IMR-90 (cell line): ENCODE measurements at regions not wholly inside any gene's neighbourhood (a gene's known extent, or its start where the extent isn't known, plus 50 kb on each side); places are given as distances from the start of the nearest gene placed in this dataset.

Experiments
- ATAC-seq: fragments of 200-7000 bp; cut with Tn5 transposase; 2 replicates; pipeline ENCODE4 v1.9.1; 2020; ENCODE audit warnings: low read depth, mild to moderate bottlenecking, moderate library complexity
- BruUV-seq: library from RNA; stranded (reverse); fragments of 400-500 nt; replicated peaks from 2 replicates; lab custom pipeline; 2021; lab: Mats Ljungman, UMichigan
- CTCF ChIA-PET: fragments of 300-600 bp; formaldehyde crosslinking; extraction: SDS; loops from one replicate; lab custom pipeline; 2021; ENCODE audit warnings: antibody characterized with exemption; lab: Yijun Ruan, JAX
- POLR2A ChIA-PET: fragments of 300-600 bp; sonication (Branson Sonifier 250); formaldehyde crosslinking; loops from one replicate; lab custom pipeline; 2022; ENCODE audit warnings: antibody characterized with exemption; ENCODE audit not compliant: unreplicated experiment; lab: Charles Lee
- DNase-seq: peaks from one replicate; pipeline ENCODE4 v3.0.0; 2013
- H2AFZ ChIP-seq: replicated peaks from 2 replicates; pipeline ENCODE3; 2013; ENCODE audit warnings: low read length, mild to moderate bottlenecking; ENCODE audit not compliant: poor library complexity
- H2AK5ac ChIP-seq: 2 replicates; pipeline ENCODE4 v1.6.1; 2013; ENCODE audit warnings: low read depth, low read length, inconsistent platforms
- H2AK9ac ChIP-seq: replicated peaks from 2 replicates; pipeline ENCODE3; 2013; ENCODE audit warnings: mild to moderate bottlenecking, low read depth, low read length, moderate library complexity; ENCODE audit not compliant: poor library complexity
- H2BK120ac ChIP-seq: 2 replicates; pipeline ENCODE4 v1.6.1; 2013; ENCODE audit warnings: low read depth, low read length, inconsistent platforms
- H2BK15ac ChIP-seq: 3 replicates; pipeline ENCODE4 v1.6.1; 2013; ENCODE audit warnings: low read depth, low read length, inconsistent platforms
- H2BK20ac ChIP-seq: 2 replicates; pipeline ENCODE4 v1.6.1; 2013; ENCODE audit warnings: low read depth, mild to moderate bottlenecking, inconsistent platforms, low read length, moderate library complexity
- H2BK5ac ChIP-seq: 2 replicates; pipeline ENCODE4 v1.6.1; 2013; ENCODE audit warnings: mild to moderate bottlenecking, low read depth, low read length, inconsistent platforms; ENCODE audit not compliant: poor library complexity, severe bottlenecking
- H3K14ac ChIP-seq: replicated peaks from 2 replicates; pipeline ENCODE4 v1.6.1; 2013; ENCODE audit warnings: low read depth, low read length, inconsistent platforms
- H3K18ac ChIP-seq: 2 replicates; pipeline ENCODE4 v1.6.1; 2013; ENCODE audit warnings: low read depth, low read length, control low read depth
- H3K23ac ChIP-seq: 2 replicates; pipeline ENCODE4 v1.6.1; 2013; ENCODE audit warnings: low read depth, low read length, inconsistent platforms
- H3K27ac ChIP-seq: 2 replicates; pipeline ENCODE4 v1.5.1; 2013; ENCODE audit warnings: mild to moderate bottlenecking, control low read depth, low read length; ENCODE audit not compliant: insufficient read depth
- H3K27me3 ChIP-seq: 2 replicates; pipeline ENCODE4 v1.6.1; 2013; ENCODE audit warnings: low read length; ENCODE audit not compliant: control insufficient read depth, insufficient read depth
- H3K36me3 ChIP-seq: 2 replicates; pipeline ENCODE4 v1.6.1; 2013; ENCODE audit warnings: low read length, mixed read lengths; ENCODE audit not compliant: control insufficient read depth, insufficient read depth
- H3K4ac ChIP-seq: 2 replicates; pipeline ENCODE4 v1.6.1; 2013; ENCODE audit warnings: low read depth, low read length, inconsistent platforms
- H3K4me1 ChIP-seq: 2 replicates; pipeline ENCODE4 v1.6.1; 2013; ENCODE audit warnings: low read length, mixed read lengths; ENCODE audit not compliant: control insufficient read depth, insufficient read depth
- H3K4me2 ChIP-seq: 2 replicates; pipeline ENCODE4 v1.6.1; 2013; ENCODE audit warnings: low read depth, mild to moderate bottlenecking, control low read depth, low read length, moderate library complexity
- H3K4me3 ChIP-seq: 2 replicates; pipeline ENCODE4 v1.5.1; 2013; ENCODE audit warnings: low read depth, mild to moderate bottlenecking, control low read depth, low read length, moderate library complexity; ENCODE audit not compliant: insufficient read depth
- H3K56ac ChIP-seq: 2 replicates; pipeline ENCODE4 v1.6.1; 2013; ENCODE audit warnings: low read length, inconsistent platforms; ENCODE audit not compliant: insufficient read depth; ENCODE audit errors: extremely low read depth
- H3K79me1 ChIP-seq, 2 experiments: 2 replicates each; pipeline ENCODE4 v1.6.1; 2013; ENCODE audit warnings: low read length in 2 of 2, inconsistent platforms in 1 of 2, low read depth in 1 of 2
- H3K9ac ChIP-seq: 2 replicates; pipeline ENCODE4 v1.6.1; 2013; ENCODE audit warnings: low read depth, low read length, control low read depth
- H3K9me1 ChIP-seq: 2 replicates; pipeline ENCODE4 v1.6.1; 2013; ENCODE audit warnings: low read length, inconsistent platforms; ENCODE audit not compliant: insufficient read depth
- H3K9me3 ChIP-seq: 2 replicates; pipeline ENCODE4 v1.6.1; 2013; ENCODE audit warnings: low read length; ENCODE audit not compliant: control insufficient read depth, insufficient read depth
- H4K20me1 ChIP-seq: 2 replicates; pipeline ENCODE4 v1.6.1; 2013; ENCODE audit warnings: low read length, inconsistent platforms; ENCODE audit not compliant: insufficient read depth
- H4K5ac ChIP-seq: 2 replicates; pipeline ENCODE4 v1.6.1; 2013; ENCODE audit warnings: mild to moderate bottlenecking, low read depth, low read length, control low read depth
- H4K8ac ChIP-seq, 2 experiments: 2 replicates each; pipeline ENCODE4 v1.6.1; 2013; ENCODE audit warnings: low read depth in 2 of 2, low read length in 2 of 2, control low read depth in 1 of 2, inconsistent platforms in 1 of 2
- H4K91ac ChIP-seq: 2 replicates; pipeline ENCODE4 v1.6.1; 2013; ENCODE audit warnings: low read depth, low read length, inconsistent platforms; ENCODE audit not compliant: insufficient read depth
- MXI1 ChIP-seq: IDR thresholded peaks from 2 replicates; pipeline ENCODE4 v1.6.1; 2012; ENCODE audit warnings: low read depth, mild to moderate bottlenecking, low read length, moderate library complexity, borderline replicate concordance
- RCOR1 ChIP-seq: IDR thresholded peaks from 2 replicates; pipeline ENCODE4 v1.6.1; 2012; ENCODE audit warnings: mild to moderate bottlenecking, low read length, improper control_type of control experiment; ENCODE audit not compliant: insufficient replicate concordance
- RFX5 ChIP-seq: IDR thresholded peaks from 2 replicates; pipeline ENCODE4 v1.8.0; 2012; ENCODE audit warnings: low read depth, mild to moderate bottlenecking, low read length, moderate library complexity
- whole genome bisulfite sequencing, 2 experiments: methylation state at CpG; one replicate each; pipeline versions ENCODE4 v1.1.5 to v1.1.7; 2013; ENCODE audit warnings: missing lambda C conversion rate in 2 of 2; ENCODE audit not compliant: insufficient read length in 1 of 2; ENCODE audit errors: extremely low coverage in 2 of 2; 5-methylcytosine and 5-hydroxymethylcytosine counted together
- dilution Hi-C: fragments of 300-500 bp; cut with HindIII; formaldehyde crosslinking; loops from one replicate; pipeline ENCODE4 v1.14.3; 2018; ENCODE audit warnings: low sequenced_read_pairs; ENCODE audit not compliant: unreplicated experiment
- in situ Hi-C: fragments of 300-500 bp; cut with MboI; formaldehyde crosslinking; loops from 3 replicates; pipeline ENCODE4 v1.14.3; 2019; ENCODE audit warnings: low sequenced_read_pairs, inconsistent platforms, mixed read lengths
- intact Hi-C: fragments of 100-400 bp; cut with micrococcal nuclease; formaldehyde crosslinking; loops from 2 replicates; pipeline ENCODE4 v1.10.0; 2022

DNA sequence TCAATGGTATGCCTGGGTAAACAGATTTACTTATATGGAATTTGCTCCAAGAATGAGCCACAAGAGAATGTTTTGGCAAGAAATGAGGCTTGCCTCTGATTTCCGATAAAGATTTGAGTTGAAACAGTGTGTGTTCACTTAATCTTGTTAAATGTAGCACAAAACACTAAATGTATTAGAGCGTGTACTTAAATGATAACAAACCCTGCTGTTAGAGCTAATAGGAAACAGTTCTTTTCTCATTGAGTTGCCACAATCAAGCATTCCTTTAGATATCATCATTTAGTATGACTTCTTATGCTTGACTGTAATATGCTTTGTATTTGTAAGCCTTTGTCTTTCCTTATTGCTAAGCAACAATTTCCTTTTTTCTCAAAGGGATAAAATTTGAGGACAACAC lies 353.6 kb upstream of the ZNF717 start:
- CTCF ChIA-PET = no interaction called here
- Histone ChIP-seq H4K5ac (no peak overlapping the region), H2BK120ac (no peak overlapping the region), H3K4me1 (no peaks in the 10 kb centered on the region), H3K9me1 (no peaks in the 10 kb centered on the region), H3K4ac (no peak overlapping the region), H2BK20ac (no peak overlapping the region), H3K27ac (no peak overlapping the region), H4K20me1 (no peaks in the 10 kb centered on the region), H3K9me3 (no peaks in the 10 kb centered on the region), H3K14ac (no peak overlapping the region), H2AK9ac (no peak overlapping the region), H3K27me3 (no peaks in the 10 kb centered on the region), H3K4me3 (no peak overlapping the region), H2BK15ac (no peak overlapping the region), H2AK5ac (no peak overlapping the region), H3K4me2 (no peak overlapping the region), H3K56ac (no peak overlapping the region), H2BK5ac (no peak overlapping the region), H3K79me1 (no peaks in the 10 kb centered on the region), H3K9ac (no peak overlapping the region), H4K91ac (no peak overlapping the region), H3K18ac (no peak overlapping the region), H3K36me3 (no peaks in the 10 kb centered on the region), H4K8ac (no peak overlapping the region), H2AFZ (no peak overlapping the region), H3K23ac (no peak overlapping the region)
- ATAC-seq (no peak), DNase-seq (peak; percentile 2)
- TF ChIP-seq RCOR1 (no peak), RFX5 (no peak), MXI1 (no peak)
- dilution Hi-C loops = no loop called here
- BruUV-seq = no TSS peak
- in situ Hi-C loops = no loop called here
- WGBS, 2 experiments = no CpG with 5 or more reads among the region's 2 CpGs
- POLR2A ChIA-PET = no interaction called here
- intact Hi-C loops = no loop called here
